Activated CD8-positive, alpha-beta T cell treated with anti-CD3 and anti-CD28 coated beads for 36 hours (primary cell): ENCODE measurements at regions not wholly inside any gene's neighbourhood (a gene's known extent, or its start where the extent isn't known, plus 50 kb on each side); places are given as distances from the start of the nearest gene placed in this dataset.

ENCODE experiments used
- ATAC-seq: fragments of 200-7000 bp; cut with Tn5 transposase; one replicate; pipeline ENCODE4 v1.10.0; 2021; ENCODE audit warnings: mild to moderate bottlenecking, moderate library complexity
- CTCF ChIA-PET: fragments of 350-600 bp; sonication (Branson Sonifier 250); formaldehyde crosslinking; loops from one replicate; lab custom pipeline; 2021; ENCODE audit warnings: antibody characterized with exemption; lab: Charles Lee
- POLR2A ChIA-PET: fragments of 350-600 bp; sonication (Branson Sonifier 250); formaldehyde crosslinking; loops from one replicate; lab custom pipeline; 2021; ENCODE audit warnings: antibody characterized with exemption; lab: Charles Lee
- DNase-seq: peaks from one replicate; pipeline ENCODE4 v3.0.0-alpha.2; 2020
- H3K27ac Mint-ChIP-seq: one replicate; pipeline ENCODE4 v1.8.0; 2021; ENCODE audit warnings: mild to moderate bottlenecking, mixed read lengths
- H3K27me3 Mint-ChIP-seq: one replicate; pipeline ENCODE4 v1.8.0; 2021; ENCODE audit warnings: mixed read lengths
- H3K36me3 Mint-ChIP-seq: one replicate; pipeline ENCODE4 v1.8.0; 2021; ENCODE audit warnings: low read depth, mixed read lengths
- H3K4me1 Mint-ChIP-seq: one replicate; pipeline ENCODE4 v1.8.0; 2021; ENCODE audit warnings: low read depth, mixed read lengths
- H3K4me3 Mint-ChIP-seq: one replicate; pipeline ENCODE4 v1.8.0; 2021; ENCODE audit warnings: mild to moderate bottlenecking, moderate library complexity, mixed read lengths
- H3K9me3 Mint-ChIP-seq: one replicate; pipeline ENCODE4 v1.8.0; 2021; ENCODE audit warnings: mixed read lengths
- intact Hi-C: fragments of 100-400 bp; cut with micrococcal nuclease; formaldehyde crosslinking; loops from one replicate; pipeline ENCODE4 v1.10.0; 2022
- TF ChIP-seq, protein P1 (sequence below): fragments of 200-600 bp; IDR thresholded peaks from one replicate; pipeline ENCODE4 v1.8.0; 2022; ENCODE audit warnings: antibody characterized with exemption, mild to moderate bottlenecking

GRCh38 chr1:23610677-23611076 lies 51.4 kb upstream of the ID3 start:
- TF ChIP-seq, protein P1, sequence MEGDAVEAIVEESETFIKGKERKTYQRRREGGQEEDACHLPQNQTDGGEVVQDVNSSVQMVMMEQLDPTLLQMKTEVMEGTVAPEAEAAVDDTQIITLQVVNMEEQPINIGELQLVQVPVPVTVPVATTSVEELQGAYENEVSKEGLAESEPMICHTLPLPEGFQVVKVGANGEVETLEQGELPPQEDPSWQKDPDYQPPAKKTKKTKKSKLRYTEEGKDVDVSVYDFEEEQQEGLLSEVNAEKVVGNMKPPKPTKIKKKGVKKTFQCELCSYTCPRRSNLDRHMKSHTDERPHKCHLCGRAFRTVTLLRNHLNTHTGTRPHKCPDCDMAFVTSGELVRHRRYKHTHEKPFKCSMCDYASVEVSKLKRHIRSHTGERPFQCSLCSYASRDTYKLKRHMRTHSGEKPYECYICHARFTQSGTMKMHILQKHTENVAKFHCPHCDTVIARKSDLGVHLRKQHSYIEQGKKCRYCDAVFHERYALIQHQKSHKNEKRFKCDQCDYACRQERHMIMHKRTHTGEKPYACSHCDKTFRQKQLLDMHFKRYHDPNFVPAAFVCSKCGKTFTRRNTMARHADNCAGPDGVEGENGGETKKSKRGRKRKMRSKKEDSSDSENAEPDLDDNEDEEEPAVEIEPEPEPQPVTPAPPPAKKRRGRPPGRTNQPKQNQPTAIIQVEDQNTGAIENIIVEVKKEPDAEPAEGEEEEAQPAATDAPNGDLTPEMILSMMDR, result no peak
- intact Hi-C loops, result no loop called here
- ATAC-seq (no peak), DNase-seq (no peak)
- no peak overlapping the region for H3K4me3 Mint-ChIP-seq
- no peak overlapping the region for H3K27ac Mint-ChIP-seq
- H3K4me1 Mint-ChIP-seq, result peaks cover 62% of the 10 kb centered on the region
- H3K9me3 Mint-ChIP-seq, result no peaks in the 10 kb centered on the region
- no peaks in the 10 kb centered on the region for H3K36me3 Mint-ChIP-seq
- ChIA-PET CTCF (interaction anchor here (0.7 to 3.4 kb wide), 4 partner anchors 13 to 56 kb away, joined by 3 to 12 read pairs (median 4); no protein-coding TSS in a partner anchor), POLR2A (interaction anchor here (0.9 to 5.0 kb wide), 6 partner anchors 9 to 52 kb away, joined by 3 to 31 read pairs (median 4); no protein-coding TSS in a partner anchor)
- H3K27me3 Mint-ChIP-seq, result no peaks in the 10 kb centered on the region

GRCh38 chr1:23609971-23610370 lies 50.7 kb upstream of the ID3 start:
- Mint-ChIP-seq H3K27me3 (no peaks in the 10 kb centered on the region), H3K36me3 (no peaks in the 10 kb centered on the region), H3K9me3 (no peaks in the 10 kb centered on the region), H3K4me1 (peaks cover 59% of the 10 kb centered on the region), H3K4me3 (no peak overlapping the region), H3K27ac (no peak overlapping the region)
- ChIA-PET CTCF (interaction anchor here (0.8 to 3.4 kb wide), 3 partner anchors 27 to 65 kb away, joined by 3 to 12 read pairs (median 4); no protein-coding TSS in a partner anchor), POLR2A (interaction anchor here (0.6 to 5.0 kb wide), 7 partner anchors 9 to 266 kb away, joined by 3 to 31 read pairs (median 4); partner anchors contain the start of gene HNRNPR)
- DNase-seq, result no peak
- TF ChIP-seq, protein P1, result no peak
- intact Hi-C loops, result no loop called here
- ATAC-seq, result no peak
